HG02623 (cell line): ENCODE measurements at regions not wholly inside any gene's neighbourhood (a gene's known extent, or its start where the extent isn't known, plus 50 kb on each side); places are given as distances from the start of the nearest gene placed in this dataset.

ENCODE experiments used
- ATAC-seq: cut with Tn5 transposase; IDR thresholded peaks from one replicate; pipeline ENCODE4 v1.9.1; 2021; ENCODE audit warnings: moderate library complexity; ENCODE audit not compliant: unreplicated experiment

GRCh38 chr6:113315165-113315564 is 542.0 kb upstream of the MARCKS start:
- no peak for ATAC-seq

- ATAC-seq = no peak
Measured at GRCh38 chr6:113315879-113316278, 541.3 kb upstream of the MARCKS start.

GRCh38 chr6:113317442-113317841 is 539.7 kb upstream of the MARCKS start:
- ATAC-seq = no peak

GRCh38 chr6:113317891-113318574 is 539.1 kb upstream of the MARCKS start:
- ATAC-seq = no peak

- no peak for ATAC-seq
Measured at GRCh38 chr6:113318575-113318917, 538.6 kb upstream of the MARCKS start.

- ATAC-seq = no peak
Measured at GRCh38 chr6:113320653-113321052, 536.5 kb upstream of the MARCKS start.

GRCh38 chr6:113326781-113327180 is 530.4 kb upstream of the MARCKS start:
- ATAC-seq = no peak

- ATAC-seq = no peak
Measured at GRCh38 chr6:113328886-113329381, 528.2 kb upstream of the MARCKS start.

- no peak for ATAC-seq
Measured at GRCh38 chr6:113329942-113330635, 527.1 kb upstream of the MARCKS start.

GRCh38 chr6:113330636-113330946 is 526.6 kb upstream of the MARCKS start:
- no peak for ATAC-seq

- ATAC-seq = no peak
Measured at GRCh38 chr6:113331021-113331420, 526.1 kb upstream of the MARCKS start.

- ATAC-seq = no peak
Measured at GRCh38 chr6:113338644-113339043, 518.5 kb upstream of the MARCKS start.

- no peak for ATAC-seq
Measured at GRCh38 chr6:113339209-113339608, 517.9 kb upstream of the MARCKS start.

- no peak for ATAC-seq
Measured at GRCh38 chr6:113340371-113340770, 516.8 kb upstream of the MARCKS start.

- no peak for ATAC-seq
Measured at GRCh38 chr6:113343940-113344339, 513.2 kb upstream of the MARCKS start.

- no peak for ATAC-seq
Measured at GRCh38 chr6:113344969-113345368, 512.2 kb upstream of the MARCKS start.

GRCh38 chr6:113347436-113347835 is 509.7 kb upstream of the MARCKS start:
- ATAC-seq = no peak

- ATAC-seq = no peak
Measured at GRCh38 chr6:113350461-113350860, 506.7 kb upstream of the MARCKS start.

- no peak for ATAC-seq
Measured at GRCh38 chr6:113351173-113351834, 505.8 kb upstream of the MARCKS start.

GRCh38 chr6:113352029-113352801 is 504.9 kb upstream of the MARCKS start:
- ATAC-seq = no peak

GRCh38 chr6:113352831-113353230 is 504.3 kb upstream of the MARCKS start:
- no peak for ATAC-seq
